ENCODE measurements at regions not wholly inside any gene's neighbourhood (a gene's known extent, or its start where the extent isn't known, plus 50 kb on each side); places are given as distances from the start of the nearest gene placed in this dataset.
"Not testable (repeated sequence)": the region's sequence is repeated elsewhere in the genome, so short reads cannot be mapped to it uniquely, and the experiment has no call there.

- H3K9me3 ChIP-seq (ENCODE audit: control insufficient read depth, insufficient read depth, low read depth, low read length); H3K36me3 ChIP-seq (ENCODE audit: control insufficient read depth in 2 of 2, insufficient read depth in 1 of 2, low read length in 2 of 2); H3K4me1 ChIP-seq (ENCODE audit: control insufficient read depth, insufficient read depth, low read length); H3K4me3 ChIP-seq (ENCODE audit: low read depth, low read length); CTCF ChIA-PET; POLR2A ChIA-PET; H3K27ac ChIP-seq (ENCODE audit: extremely low read depth, low read depth, low read length): not testable (repeated sequence)
- peak; percentile 94 for TF ChIP-seq ZNF146 (tag by site-specific recombination; IDR thresholded peaks at IDR 0.05)
Measured at GRCh38 chrX:76774912-76775311, 347.4 kb downstream of the MAGEE1 start.

DNA sequence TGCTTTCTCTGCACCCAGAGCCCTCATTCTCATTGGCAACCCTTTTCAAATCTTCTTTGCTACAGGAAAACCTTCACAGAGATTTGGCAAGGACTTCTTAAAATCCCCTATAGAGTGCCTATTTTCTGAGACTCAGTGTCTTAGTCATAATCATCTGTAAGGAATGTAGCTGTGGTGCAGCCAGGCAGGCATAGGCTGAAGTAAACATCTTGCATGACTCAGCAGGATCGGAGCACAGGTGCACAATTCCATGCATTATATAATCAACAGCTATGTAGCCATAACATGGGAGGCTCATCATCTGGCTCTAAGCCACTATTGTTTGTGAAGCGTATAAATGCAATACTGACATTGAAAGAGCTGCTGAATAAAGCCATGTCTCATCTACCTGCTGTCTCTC lies 368.8 kb downstream of the MAGEE1 start:
- TF ChIP-seq ZNF501 (tag by site-specific recombination; IDR thresholded peaks at IDR 0.05) (no peak), ZNF341 (tag by site-specific recombination; IDR thresholded peaks at IDR 0.05; ENCODE audit: low read depth) (no peak), OSR2 (tag by site-specific recombination; IDR thresholded peaks at IDR 0.05) (no peak), REPIN1 (tag by site-specific recombination; IDR thresholded peaks at IDR 0.05; ENCODE audit: low read depth) (no peak), ZNF571 (tag by site-specific recombination; IDR thresholded peaks at IDR 0.05) (no peak), ZNF138 (tag by site-specific recombination; IDR thresholded peaks at IDR 0.05; ENCODE audit: borderline replicate concordance) (no peak), RBAK (tag by site-specific recombination; IDR thresholded peaks at IDR 0.05) (no peak), ZNF514 (tag by site-specific recombination; IDR thresholded peaks at IDR 0.05) (no peak), ZNF747 (tag by site-specific recombination; IDR thresholded peaks at IDR 0.05) (no peak), SETDB1 (IDR thresholded peaks at IDR 0.05; ENCODE audit: insufficient read length, low read length) (no peak), ZNF830 (tag by site-specific recombination; IDR thresholded peaks at IDR 0.05; ENCODE audit: low read depth) (no peak), GFI1B (tag by site-specific recombination; IDR thresholded peaks at IDR 0.05) (no peak), ZNF391 (tag by site-specific recombination; IDR thresholded peaks at IDR 0.05; ENCODE audit: borderline replicate concordance, low read depth) (no peak), ZNF623 (tag by site-specific recombination; IDR thresholded peaks at IDR 0.05) (no peak), ZNF639 (tag by site-specific recombination; IDR thresholded peaks at IDR 0.05) (no peak), ZNF433 (tag by site-specific recombination; IDR thresholded peaks at IDR 0.05; ENCODE audit: low read depth) (no peak)
- TF ChIP-seq, protein P1, sequence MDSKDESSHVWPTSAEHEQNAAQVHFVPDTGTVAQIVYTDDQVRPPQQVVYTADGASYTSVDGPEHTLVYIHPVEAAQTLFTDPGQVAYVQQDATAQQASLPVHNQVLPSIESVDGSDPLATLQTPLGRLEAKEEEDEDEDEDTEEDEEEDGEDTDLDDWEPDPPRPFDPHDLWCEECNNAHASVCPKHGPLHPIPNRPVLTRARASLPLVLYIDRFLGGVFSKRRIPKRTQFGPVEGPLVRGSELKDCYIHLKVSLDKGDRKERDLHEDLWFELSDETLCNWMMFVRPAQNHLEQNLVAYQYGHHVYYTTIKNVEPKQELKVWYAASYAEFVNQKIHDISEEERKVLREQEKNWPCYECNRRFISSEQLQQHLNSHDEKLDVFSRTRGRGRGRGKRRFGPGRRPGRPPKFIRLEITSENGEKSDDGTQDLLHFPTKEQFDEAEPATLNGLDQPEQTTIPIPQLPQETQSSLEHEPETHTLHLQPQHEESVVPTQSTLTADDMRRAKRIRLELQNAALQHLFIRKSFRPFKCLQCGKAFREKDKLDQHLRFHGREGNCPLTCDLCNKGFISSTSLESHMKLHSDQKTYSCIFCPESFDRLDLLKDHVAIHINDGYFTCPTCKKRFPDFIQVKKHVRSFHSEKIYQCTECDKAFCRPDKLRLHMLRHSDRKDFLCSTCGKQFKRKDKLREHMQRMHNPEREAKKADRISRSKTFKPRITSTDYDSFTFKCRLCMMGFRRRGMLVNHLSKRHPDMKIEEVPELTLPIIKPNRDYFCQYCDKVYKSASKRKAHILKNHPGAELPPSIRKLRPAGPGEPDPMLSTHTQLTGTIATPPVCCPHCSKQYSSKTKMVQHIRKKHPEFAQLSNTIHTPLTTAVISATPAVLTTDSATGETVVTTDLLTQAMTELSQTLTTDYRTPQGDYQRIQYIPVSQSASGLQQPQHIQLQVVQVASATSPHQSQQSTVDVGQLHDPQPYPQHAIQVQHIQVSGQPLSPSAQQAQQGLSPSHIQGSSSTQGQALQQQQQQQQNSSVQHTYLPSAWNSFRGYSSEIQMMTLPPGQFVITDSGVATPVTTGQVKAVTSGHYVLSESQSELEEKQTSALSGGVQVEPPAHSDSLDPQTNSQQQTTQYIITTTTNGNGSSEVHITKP (tag by site-specific recombination; IDR thresholded peaks at IDR 0.05): no peak
- TF ChIP-seq, protein P2, sequence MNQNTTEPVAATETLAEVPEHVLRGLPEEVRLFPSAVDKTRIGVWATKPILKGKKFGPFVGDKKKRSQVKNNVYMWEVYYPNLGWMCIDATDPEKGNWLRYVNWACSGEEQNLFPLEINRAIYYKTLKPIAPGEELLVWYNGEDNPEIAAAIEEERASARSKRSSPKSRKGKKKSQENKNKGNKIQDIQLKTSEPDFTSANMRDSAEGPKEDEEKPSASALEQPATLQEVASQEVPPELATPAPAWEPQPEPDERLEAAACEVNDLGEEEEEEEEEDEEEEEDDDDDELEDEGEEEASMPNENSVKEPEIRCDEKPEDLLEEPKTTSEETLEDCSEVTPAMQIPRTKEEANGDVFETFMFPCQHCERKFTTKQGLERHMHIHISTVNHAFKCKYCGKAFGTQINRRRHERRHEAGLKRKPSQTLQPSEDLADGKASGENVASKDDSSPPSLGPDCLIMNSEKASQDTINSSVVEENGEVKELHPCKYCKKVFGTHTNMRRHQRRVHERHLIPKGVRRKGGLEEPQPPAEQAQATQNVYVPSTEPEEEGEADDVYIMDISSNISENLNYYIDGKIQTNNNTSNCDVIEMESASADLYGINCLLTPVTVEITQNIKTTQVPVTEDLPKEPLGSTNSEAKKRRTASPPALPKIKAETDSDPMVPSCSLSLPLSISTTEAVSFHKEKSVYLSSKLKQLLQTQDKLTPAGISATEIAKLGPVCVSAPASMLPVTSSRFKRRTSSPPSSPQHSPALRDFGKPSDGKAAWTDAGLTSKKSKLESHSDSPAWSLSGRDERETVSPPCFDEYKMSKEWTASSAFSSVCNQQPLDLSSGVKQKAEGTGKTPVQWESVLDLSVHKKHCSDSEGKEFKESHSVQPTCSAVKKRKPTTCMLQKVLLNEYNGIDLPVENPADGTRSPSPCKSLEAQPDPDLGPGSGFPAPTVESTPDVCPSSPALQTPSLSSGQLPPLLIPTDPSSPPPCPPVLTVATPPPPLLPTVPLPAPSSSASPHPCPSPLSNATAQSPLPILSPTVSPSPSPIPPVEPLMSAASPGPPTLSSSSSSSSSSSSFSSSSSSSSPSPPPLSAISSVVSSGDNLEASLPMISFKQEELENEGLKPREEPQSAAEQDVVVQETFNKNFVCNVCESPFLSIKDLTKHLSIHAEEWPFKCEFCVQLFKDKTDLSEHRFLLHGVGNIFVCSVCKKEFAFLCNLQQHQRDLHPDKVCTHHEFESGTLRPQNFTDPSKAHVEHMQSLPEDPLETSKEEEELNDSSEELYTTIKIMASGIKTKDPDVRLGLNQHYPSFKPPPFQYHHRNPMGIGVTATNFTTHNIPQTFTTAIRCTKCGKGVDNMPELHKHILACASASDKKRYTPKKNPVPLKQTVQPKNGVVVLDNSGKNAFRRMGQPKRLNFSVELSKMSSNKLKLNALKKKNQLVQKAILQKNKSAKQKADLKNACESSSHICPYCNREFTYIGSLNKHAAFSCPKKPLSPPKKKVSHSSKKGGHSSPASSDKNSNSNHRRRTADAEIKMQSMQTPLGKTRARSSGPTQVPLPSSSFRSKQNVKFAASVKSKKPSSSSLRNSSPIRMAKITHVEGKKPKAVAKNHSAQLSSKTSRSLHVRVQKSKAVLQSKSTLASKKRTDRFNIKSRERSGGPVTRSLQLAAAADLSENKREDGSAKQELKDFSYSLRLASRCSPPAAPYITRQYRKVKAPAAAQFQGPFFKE (tag by site-specific recombination; IDR thresholded peaks at IDR 0.05; ENCODE audit: borderline replicate concordance): no peak
- Histone ChIP-seq H3K4me1 (ENCODE audit: control insufficient read depth, insufficient read depth, low read length) (no peaks in the 10 kb centered on the region), H3K4me3 (ENCODE audit: low read depth, low read length) (no peak overlapping the region), H3K27ac (ENCODE audit: extremely low read depth, low read depth, low read length) (no peak overlapping the region), H3K9me3 (ENCODE audit: control insufficient read depth, insufficient read depth, low read depth, low read length) (peaks cover 2% of the 10 kb centered on the region), H3K36me3 (ENCODE audit: control insufficient read depth in 2 of 2, insufficient read depth in 1 of 2, low read length in 2 of 2) (no peaks in the 10 kb centered on the region)
- ChIA-PET CTCF (no interaction called here), POLR2A (no interaction called here)
